NCI-H1048 (cell line): ENCODE measurements at regions not wholly inside any gene's neighbourhood (a gene's known extent, or its start where the extent isn't known, plus 50 kb on each side); places are given as distances from the start of the nearest gene placed in this dataset.

Experiments used
- DNase-seq: peaks from one replicate; lab custom pipeline; 2025; lab: John Stamatoyannopoulos, UW

GRCh38 chr6:37105148-37106050 lies 64.6 kb upstream of the PIM1 start:
- no peak for DNase-seq

- DNase-seq: no peak
Measured at GRCh38 chr6:37106051-37106363, 63.9 kb upstream of the PIM1 start.

GRCh38 chr6:37106554-37106953 lies 63.4 kb upstream of the PIM1 start:
- DNase-seq: no peak

- no peak for DNase-seq
Measured at GRCh38 chr6:37106982-37107491, 62.9 kb upstream of the PIM1 start.

GRCh38 chr6:37109714-37110499 lies 60.0 kb upstream of the PIM1 start:
- no peak for DNase-seq

- no peak for DNase-seq
Measured at GRCh38 chr6:37110500-37111461, 59.2 kb upstream of the PIM1 start.

- DNase-seq: no peak
Measured at GRCh38 chr6:37113976-37114375, 56.0 kb upstream of the PIM1 start.

GRCh38 chr6:37114612-37115011 lies 55.3 kb upstream of the PIM1 start:
- no peak for DNase-seq

- no peak for DNase-seq
Measured at GRCh38 chr6:37115236-37115895, 54.6 kb upstream of the PIM1 start.

GRCh38 chr6:37116326-37116725 lies 53.6 kb upstream of the PIM1 start:
- no peak for DNase-seq

- DNase-seq: no peak
Measured at GRCh38 chr6:37119387-37119886, 50.5 kb upstream of the PIM1 start.
